ENCODE measurements at regions not wholly inside any gene's neighbourhood (a gene's known extent, or its start where the extent isn't known, plus 50 kb on each side); places are given as distances from the start of the nearest gene placed in this dataset.

- TF ChIP-seq BCLAF1 (IDR thresholded peaks at IDR 0.05; ENCODE audit: borderline replicate concordance in 1 of 2, control insufficient read depth in 1 of 2, low read depth in 2 of 2, low read length in 1 of 2) (no peak), POLR2AphosphoS2 (IDR thresholded peaks at IDR 0.05; ENCODE audit: low read length) (no peak), ATF1 (CRISPR knock-in tag; IDR thresholded peaks at IDR 0.05) (no peak), ATF1 (tag; IDR thresholded peaks at IDR 0.05) (no peak), HSF4 (CRISPR knock-in tag; IDR thresholded peaks at IDR 0.05; ENCODE audit: borderline replicate concordance) (no peak), RFX7 (CRISPR knock-in tag; IDR thresholded peaks at IDR 0.05) (no peak), ZNF324 (CRISPR knock-in tag; IDR thresholded peaks at IDR 0.05) (no peak), EZH2 (IDR thresholded peaks at IDR 0.05; ENCODE audit: borderline replicate concordance, low read depth, low read length) (no peak), CHD2 (IDR thresholded peaks at IDR 0.05; ENCODE audit: low read depth, low read length) (no peak), ETV5 (CRISPR knock-in tag; IDR thresholded peaks at IDR 0.05; ENCODE audit: low read depth) (no peak), KDM2B (CRISPR knock-in tag; IDR thresholded peaks at IDR 0.05) (no peak), ATF4 (CRISPR knock-in tag; IDR thresholded peaks at IDR 0.05) (no peak), ZNF609 (CRISPR knock-in tag; IDR thresholded peaks at IDR 0.05; ENCODE audit: borderline replicate concordance) (no peak)
These were observed 97.6 kb upstream of the HS6ST1 start (continued) for GRCh38 chr2:128416109-128416785.
